Activated CD8-positive, alpha-beta T cell treated with anti-CD3 and anti-CD28 coated beads for 36 hours (primary cell): ENCODE measurements at regions not wholly inside any gene's neighbourhood (a gene's known extent, or its start where the extent isn't known, plus 50 kb on each side); places are given as distances from the start of the nearest gene placed in this dataset.

ENCODE experiments used
- ATAC-seq: fragments of 200-7000 bp; cut with Tn5 transposase; one replicate; pipeline ENCODE4 v1.10.0; 2021; ENCODE audit warnings: mild to moderate bottlenecking, moderate library complexity
- CTCF ChIA-PET: fragments of 350-600 bp; sonication (Branson Sonifier 250); formaldehyde crosslinking; loops from one replicate; lab custom pipeline; 2021; ENCODE audit warnings: antibody characterized with exemption; lab: Charles Lee
- POLR2A ChIA-PET: fragments of 350-600 bp; sonication (Branson Sonifier 250); formaldehyde crosslinking; loops from one replicate; lab custom pipeline; 2021; ENCODE audit warnings: antibody characterized with exemption; lab: Charles Lee
- DNase-seq: peaks from one replicate; pipeline ENCODE4 v3.0.0-alpha.2; 2020
- H3K27ac Mint-ChIP-seq: one replicate; pipeline ENCODE4 v1.8.0; 2021; ENCODE audit warnings: mild to moderate bottlenecking, mixed read lengths
- H3K27me3 Mint-ChIP-seq: one replicate; pipeline ENCODE4 v1.8.0; 2021; ENCODE audit warnings: mixed read lengths
- H3K36me3 Mint-ChIP-seq: one replicate; pipeline ENCODE4 v1.8.0; 2021; ENCODE audit warnings: low read depth, mixed read lengths
- H3K4me1 Mint-ChIP-seq: one replicate; pipeline ENCODE4 v1.8.0; 2021; ENCODE audit warnings: low read depth, mixed read lengths
- H3K4me3 Mint-ChIP-seq: one replicate; pipeline ENCODE4 v1.8.0; 2021; ENCODE audit warnings: mild to moderate bottlenecking, moderate library complexity, mixed read lengths
- H3K9me3 Mint-ChIP-seq: one replicate; pipeline ENCODE4 v1.8.0; 2021; ENCODE audit warnings: mixed read lengths
- intact Hi-C: fragments of 100-400 bp; cut with micrococcal nuclease; formaldehyde crosslinking; loops from one replicate; pipeline ENCODE4 v1.10.0; 2022
- TF ChIP-seq, protein P1 (sequence below): fragments of 200-600 bp; IDR thresholded peaks from one replicate; pipeline ENCODE4 v1.8.0; 2022; ENCODE audit warnings: antibody characterized with exemption, mild to moderate bottlenecking

DNA sequence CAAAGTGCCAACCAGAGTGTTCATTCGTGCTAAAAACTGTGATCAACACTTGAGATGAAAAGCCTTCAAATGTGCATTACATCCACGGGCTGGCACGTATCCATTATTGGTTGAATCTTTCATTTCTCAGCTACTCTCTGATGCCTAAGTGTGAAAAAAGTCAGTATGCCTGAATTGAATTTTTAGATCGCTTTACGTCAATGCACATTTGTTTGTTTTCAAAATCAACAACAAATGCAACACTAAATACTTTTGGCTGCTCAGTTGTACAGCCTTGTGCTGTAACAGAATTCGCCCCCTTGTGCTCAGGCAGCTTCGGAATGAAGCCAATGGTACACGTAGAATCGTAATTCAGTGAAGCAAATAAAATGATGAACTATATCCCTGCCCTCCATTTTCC, 446.5 kb upstream of the NRP1 start:
- no peak for ATAC-seq
- ChIA-PET POLR2A (no interaction called here), CTCF (no interaction called here)
- Mint-ChIP-seq H3K9me3 (no peaks in the 10 kb centered on the region), H3K27me3 (no peaks in the 10 kb centered on the region), H3K4me1 (no peaks in the 10 kb centered on the region), H3K4me3 (no peak overlapping the region), H3K27ac (no peak overlapping the region), H3K36me3 (no peaks in the 10 kb centered on the region)
- no peak for DNase-seq
- intact Hi-C loops, result no loop called here
- TF ChIP-seq, protein P1, sequence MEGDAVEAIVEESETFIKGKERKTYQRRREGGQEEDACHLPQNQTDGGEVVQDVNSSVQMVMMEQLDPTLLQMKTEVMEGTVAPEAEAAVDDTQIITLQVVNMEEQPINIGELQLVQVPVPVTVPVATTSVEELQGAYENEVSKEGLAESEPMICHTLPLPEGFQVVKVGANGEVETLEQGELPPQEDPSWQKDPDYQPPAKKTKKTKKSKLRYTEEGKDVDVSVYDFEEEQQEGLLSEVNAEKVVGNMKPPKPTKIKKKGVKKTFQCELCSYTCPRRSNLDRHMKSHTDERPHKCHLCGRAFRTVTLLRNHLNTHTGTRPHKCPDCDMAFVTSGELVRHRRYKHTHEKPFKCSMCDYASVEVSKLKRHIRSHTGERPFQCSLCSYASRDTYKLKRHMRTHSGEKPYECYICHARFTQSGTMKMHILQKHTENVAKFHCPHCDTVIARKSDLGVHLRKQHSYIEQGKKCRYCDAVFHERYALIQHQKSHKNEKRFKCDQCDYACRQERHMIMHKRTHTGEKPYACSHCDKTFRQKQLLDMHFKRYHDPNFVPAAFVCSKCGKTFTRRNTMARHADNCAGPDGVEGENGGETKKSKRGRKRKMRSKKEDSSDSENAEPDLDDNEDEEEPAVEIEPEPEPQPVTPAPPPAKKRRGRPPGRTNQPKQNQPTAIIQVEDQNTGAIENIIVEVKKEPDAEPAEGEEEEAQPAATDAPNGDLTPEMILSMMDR, result no peak

DNA sequence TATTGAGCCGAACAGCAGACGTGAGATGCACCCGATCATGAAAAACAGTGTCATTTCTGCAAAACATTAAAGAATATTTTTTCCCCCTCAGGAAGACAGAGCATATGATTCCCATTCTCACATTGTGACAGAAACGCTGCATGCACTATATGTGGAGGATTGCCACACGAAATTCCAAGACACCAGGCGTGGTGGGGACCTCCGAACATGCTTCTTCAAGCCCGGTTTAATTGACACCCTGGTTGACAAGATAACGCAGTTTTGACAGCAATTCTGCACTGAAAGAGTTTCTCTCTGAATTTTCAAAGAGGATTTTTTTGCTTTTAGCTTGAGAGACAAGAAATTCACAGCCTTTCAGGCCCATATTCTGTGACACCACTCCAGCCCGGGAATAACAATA, 442.8 kb upstream of the NRP1 start:
- ATAC-seq, result no peak
- Mint-ChIP-seq H3K27ac (no peak overlapping the region), H3K4me1 (peaks cover 2% of the 10 kb centered on the region), H3K36me3 (no peaks in the 10 kb centered on the region), H3K9me3 (no peaks in the 10 kb centered on the region), H3K4me3 (no peak overlapping the region), H3K27me3 (peaks cover 6% of the 10 kb centered on the region)
- CTCF ChIA-PET, result no interaction called here
- TF ChIP-seq, protein P1, result no peak
- POLR2A ChIA-PET, result no interaction called here
- intact Hi-C loops, result no loop called here
- no peak for DNase-seq

DNA sequence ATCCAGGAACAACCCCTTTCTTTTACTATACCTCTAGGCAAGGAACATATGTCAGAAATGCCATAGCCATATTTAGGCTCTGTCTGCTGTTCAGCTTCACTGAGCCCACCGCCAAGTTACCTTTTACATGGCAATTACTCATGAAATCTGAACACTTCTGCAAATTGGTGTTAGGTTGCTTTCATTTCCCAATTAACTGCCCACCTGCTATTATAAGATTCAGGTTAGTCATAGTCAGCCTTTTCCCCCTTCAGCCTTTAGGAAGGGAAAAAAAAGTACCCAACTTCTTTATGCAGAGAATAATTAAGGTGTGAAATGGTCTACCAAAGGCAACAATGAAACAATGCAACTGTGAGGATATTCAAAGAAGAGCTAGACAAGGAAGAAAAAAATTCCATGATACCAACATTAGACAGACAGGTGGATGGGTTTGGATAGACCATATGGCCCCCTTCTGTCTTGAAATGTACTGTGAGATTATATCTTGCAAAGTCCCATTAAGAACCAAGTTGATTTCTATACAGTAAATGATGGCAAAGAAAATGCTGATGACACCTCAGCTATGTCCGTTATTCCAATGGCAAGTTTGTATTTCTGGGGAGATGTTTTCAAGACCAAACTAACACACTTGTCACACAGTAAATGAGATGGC, 442.1 kb upstream of the NRP1 start:
- intact Hi-C loops, result no loop called here
- DNase-seq (no peak), ATAC-seq (no peak)
- POLR2A ChIA-PET, result no interaction called here
- peaks cover 2% of the 10 kb centered on the region for H3K4me1 Mint-ChIP-seq
- TF ChIP-seq, protein P1, result no peak
- no peaks in the 10 kb centered on the region for H3K36me3 Mint-ChIP-seq
- no peak overlapping the region for H3K27ac Mint-ChIP-seq
- CTCF ChIA-PET, result no interaction called here
- H3K27me3 Mint-ChIP-seq, result peaks cover 6% of the 10 kb centered on the region
- no peaks in the 10 kb centered on the region for H3K9me3 Mint-ChIP-seq
- H3K4me3 Mint-ChIP-seq, result no peak overlapping the region

DNA sequence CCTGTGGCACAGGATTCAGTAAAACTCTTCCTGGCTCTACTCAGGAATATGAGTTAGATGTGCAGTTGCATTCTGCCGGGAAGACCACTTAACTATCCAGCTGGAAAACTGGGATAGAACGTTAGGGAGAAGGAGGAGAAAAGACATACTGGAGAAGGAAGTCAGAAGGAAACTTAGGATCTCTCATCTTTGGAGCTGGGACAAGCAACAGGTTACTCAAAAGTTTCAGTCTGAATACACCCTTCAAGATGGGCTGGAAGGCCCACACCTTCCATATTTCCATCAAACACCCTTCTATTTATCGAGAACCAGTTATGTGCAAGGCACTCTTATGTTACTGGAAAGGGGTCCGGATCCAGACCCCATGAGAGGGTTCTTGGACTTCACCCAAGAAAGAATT, 440.4 kb upstream of the NRP1 start:
- Mint-ChIP-seq H3K9me3 (no peaks in the 10 kb centered on the region), H3K4me3 (no peak overlapping the region), H3K27me3 (peaks cover 6% of the 10 kb centered on the region), H3K36me3 (no peaks in the 10 kb centered on the region), H3K4me1 (peaks cover 2% of the 10 kb centered on the region), H3K27ac (no peak overlapping the region)
- ChIA-PET CTCF (no interaction called here), POLR2A (no interaction called here)
- TF ChIP-seq, protein P1, result no peak
- DNase-seq (no peak), ATAC-seq (no peak)
- intact Hi-C loops, result no loop called here

DNA sequence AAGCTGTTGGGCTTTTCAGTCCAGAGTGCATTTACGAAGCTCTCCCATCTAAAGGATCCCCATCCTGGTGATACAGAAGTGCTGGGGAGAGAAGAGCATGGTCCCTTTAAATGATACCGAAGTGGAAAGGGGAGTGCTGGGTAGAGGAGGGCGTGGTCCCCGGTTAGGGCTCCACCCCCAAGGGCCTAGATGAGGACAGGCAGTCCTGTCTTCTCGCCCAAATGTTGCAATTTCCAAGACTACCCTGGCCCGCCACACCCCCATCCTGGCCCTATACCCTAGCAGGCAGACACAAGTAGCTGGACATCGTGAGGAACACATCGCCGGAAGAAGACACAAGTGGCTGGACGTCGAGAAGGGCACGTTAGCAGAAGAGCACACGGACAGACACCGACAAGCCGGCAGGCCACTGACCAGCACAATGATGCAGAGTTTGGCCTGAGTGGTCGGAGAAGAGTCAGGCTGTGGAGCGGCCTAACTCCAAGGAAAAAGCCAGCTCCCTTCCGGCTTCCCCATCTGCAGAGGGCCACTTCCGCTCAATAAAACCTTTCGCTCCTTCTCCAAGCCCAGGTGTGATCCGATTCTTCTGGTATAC, 439.5 kb upstream of the NRP1 start:
- POLR2A ChIA-PET, result no interaction called here
- intact Hi-C loops, result no loop called here
- H3K27ac Mint-ChIP-seq, result no peak overlapping the region
- H3K9me3 Mint-ChIP-seq, result no peaks in the 10 kb centered on the region
- H3K4me3 Mint-ChIP-seq, result no peak overlapping the region
- CTCF ChIA-PET, result no interaction called here
- no peaks in the 10 kb centered on the region for H3K36me3 Mint-ChIP-seq
- ATAC-seq, result no peak
- H3K27me3 Mint-ChIP-seq, result peaks cover 6% of the 10 kb centered on the region
- no peak for DNase-seq
- peaks cover 2% of the 10 kb centered on the region for H3K4me1 Mint-ChIP-seq
- TF ChIP-seq, protein P1, result no peak
